Endothelial cell of umbilical vein (primary cell): ENCODE measurements at regions not wholly inside any gene's neighbourhood (a gene's known extent, or its start where the extent isn't known, plus 50 kb on each side); places are given as distances from the start of the nearest gene placed in this dataset.

Source experiments
- CTCF ChIP-seq, 2 donors: IDR thresholded peaks; 1 replicate in 1 of 2; 2 replicates in 1 of 2; pipeline ENCODE4 v1.5.1; 2011; ENCODE audit warnings: low read length in 2 of 2, mild to moderate bottlenecking in 2 of 2, moderate library complexity in 2 of 2, control low read depth in 1 of 2, inconsistent platforms in 1 of 2, low read depth in 1 of 2; ENCODE audit not compliant: insufficient read depth in 1 of 2; ENCODE audit errors: extremely low read depth in 1 of 2
- EZH2 ChIP-seq: IDR thresholded peaks from 2 replicates; pipeline ENCODE4 v1.6.1; 2012; ENCODE audit warnings: borderline replicate concordance, low read depth, mild to moderate bottlenecking, moderate library complexity, low read length, inconsistent platforms; ENCODE audit not compliant: severe bottlenecking
- JUN ChIP-seq: IDR thresholded peaks from 2 replicates; pipeline ENCODE4 v1.6.1; 2011; ENCODE audit warnings: borderline replicate concordance, low read depth; ENCODE audit not compliant: insufficient read length, insufficient read depth
- MAX ChIP-seq: IDR thresholded peaks from 2 replicates; pipeline ENCODE4 v1.6.1; 2011; ENCODE audit not compliant: insufficient read depth, insufficient read length
- MYC ChIP-seq: IDR thresholded peaks from one replicate; pipeline ENCODE4 v1.6.1; 2011; ENCODE audit warnings: mild to moderate bottlenecking, low read depth, low read length
- POLR2A ChIP-seq: IDR thresholded peaks from 2 replicates; pipeline ENCODE4 v1.6.1; 2012; ENCODE audit warnings: low read depth, mild to moderate bottlenecking, control low read depth, low read length
- POLR2AphosphoS5 ChIP-seq: IDR thresholded peaks from 2 replicates; pipeline ENCODE4 v1.6.1; 2012; ENCODE audit warnings: low read depth, mild to moderate bottlenecking, control low read depth, low read length, moderate library complexity; ENCODE audit not compliant: insufficient read depth

DNA sequence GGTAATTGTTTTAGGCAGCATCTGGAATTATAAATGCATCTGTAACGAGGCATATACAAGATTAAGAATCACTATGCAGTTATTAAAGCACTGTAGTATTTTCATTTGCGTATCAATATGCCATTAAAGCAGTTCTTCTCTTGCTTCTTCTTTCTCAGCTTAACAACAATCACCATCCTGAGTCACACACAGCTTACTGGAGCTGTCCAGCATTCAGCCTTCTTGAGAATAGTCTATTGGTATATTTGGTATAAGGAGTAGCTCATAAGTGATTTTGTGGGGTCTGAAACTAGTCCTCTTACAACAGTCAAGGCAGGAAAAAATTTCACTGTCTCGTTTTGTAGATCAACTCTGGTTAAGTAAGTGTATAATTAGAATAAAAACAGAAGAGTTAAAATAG is 523.0 kb upstream of the FOXG1 start:
- TF ChIP-seq POLR2A (no peak), EZH2 (no peak), CTCF (IDR thresholded peaks at IDR 0.05; ENCODE audit: extremely low read depth in 1 of 2, insufficient read depth in 1 of 2, low read depth in 1 of 2, low read length in 2 of 2) (no peak), MAX (no peak), MYC (no peak), JUN (no peak), POLR2AphosphoS5 (no peak)
